ENCODE measurements at regions not wholly inside any gene's neighbourhood (a gene's known extent, or its start where the extent isn't known, plus 50 kb on each side); places are given as distances from the start of the nearest gene placed in this dataset.

- H3K4me1 ChIP-seq (ENCODE audit: control insufficient read depth in 2 of 2, insufficient read depth in 2 of 2, low read length in 1 of 2): no peaks in the 10 kb centered on the region
Observed at GRCh38 chr15:93730724-93731123, 500.6 kb upstream of the MCTP2 start.

DNA sequence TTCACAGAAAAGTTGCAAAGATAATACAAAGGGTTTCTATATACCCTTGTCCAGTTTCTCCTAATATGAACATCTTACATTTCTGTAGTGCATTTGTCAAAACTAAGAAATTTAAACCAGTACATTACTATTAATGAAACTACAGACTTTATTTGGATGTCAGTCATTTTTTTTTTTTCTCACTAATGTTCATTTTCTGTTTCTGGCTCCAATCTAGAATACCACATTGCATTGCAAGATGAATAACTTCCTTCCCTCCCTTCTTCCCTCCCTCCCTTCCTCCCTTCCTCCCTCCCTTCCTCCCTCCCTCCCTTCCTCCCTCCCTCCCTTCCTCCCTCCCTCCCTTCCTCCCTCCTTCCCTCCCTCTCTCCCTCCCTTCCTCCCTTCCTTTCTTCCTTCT lies 509.2 kb upstream of the MCTP2 start:
- no peaks in the 10 kb centered on the region for H3K9me3 ChIP-seq (ENCODE audit: control insufficient read depth in 2 of 2, insufficient read depth in 1 of 2, low read depth in 1 of 2, low read length in 1 of 2)

More at GRCh38 chr15:93730724-93731123, 500.6 kb upstream of the MCTP2 start:
- Histone ChIP-seq H3K36me3 (ENCODE audit: control insufficient read depth in 2 of 2, insufficient read depth in 2 of 2, low read length in 1 of 2) (no peaks in the 10 kb centered on the region), H3K4me3 (ENCODE audit: low read depth in 1 of 2, low read length in 2 of 2) (no peak overlapping the region), H3K27me3 (ENCODE audit: control insufficient read depth in 1 of 2, insufficient read depth in 2 of 2, low read length in 2 of 2) (no peaks in the 10 kb centered on the region), H3K27ac (ENCODE audit: low read depth in 2 of 2, low read length in 1 of 2) (no peak overlapping the region), H3K9me3 (ENCODE audit: control insufficient read depth in 2 of 2, insufficient read depth in 1 of 2, low read depth in 1 of 2, low read length in 1 of 2) (no peaks in the 10 kb centered on the region)
- 84 to 91% methylated on average over 11 of the region's 11 CpGs for WGBS, 2 donors

GRCh38 chr15:93720607-93721006 lies 510.8 kb upstream of the MCTP2 start:
- Histone ChIP-seq H3K27me3 (ENCODE audit: control insufficient read depth in 1 of 2, insufficient read depth in 2 of 2, low read length in 2 of 2) (no peaks in the 10 kb centered on the region), H3K27ac (ENCODE audit: low read depth in 2 of 2, low read length in 1 of 2) (no peak overlapping the region), H3K36me3 (ENCODE audit: control insufficient read depth in 2 of 2, insufficient read depth in 2 of 2, low read length in 1 of 2) (no peaks in the 10 kb centered on the region), H3K9me3 (ENCODE audit: control insufficient read depth in 2 of 2, insufficient read depth in 1 of 2, low read depth in 1 of 2, low read length in 1 of 2) (no peaks in the 10 kb centered on the region), H3K4me1 (ENCODE audit: control insufficient read depth in 2 of 2, insufficient read depth in 2 of 2, low read length in 1 of 2) (no peaks in the 10 kb centered on the region), H3K4me3 (ENCODE audit: low read depth in 1 of 2, low read length in 2 of 2) (no peak overlapping the region)
- WGBS, 2 donors: 65 to 74% methylated on average over 3 of the region's 3 CpGs

More for the DNA sequence above, 509.2 kb upstream of the MCTP2 start:
- no peak overlapping the region for H3K4me3 ChIP-seq (ENCODE audit: low read depth in 1 of 2, low read length in 2 of 2)
- H3K27ac ChIP-seq (ENCODE audit: low read depth in 2 of 2, low read length in 1 of 2): no peak overlapping the region
- no peaks in the 10 kb centered on the region for H3K27me3 ChIP-seq (ENCODE audit: control insufficient read depth in 1 of 2, insufficient read depth in 2 of 2, low read length in 2 of 2)
- H3K36me3 ChIP-seq (ENCODE audit: control insufficient read depth in 2 of 2, insufficient read depth in 2 of 2, low read length in 1 of 2): no peaks in the 10 kb centered on the region
- H3K4me1 ChIP-seq (ENCODE audit: control insufficient read depth in 2 of 2, insufficient read depth in 2 of 2, low read length in 1 of 2): no peaks in the 10 kb centered on the region

- Histone ChIP-seq H3K4me3 (ENCODE audit: low read depth in 1 of 2, low read length in 2 of 2) (no peak overlapping the region), H3K27me3 (ENCODE audit: control insufficient read depth in 1 of 2, insufficient read depth in 2 of 2, low read length in 2 of 2) (no peaks in the 10 kb centered on the region), H3K4me1 (ENCODE audit: control insufficient read depth in 2 of 2, insufficient read depth in 2 of 2, low read length in 1 of 2) (no peaks in the 10 kb centered on the region), H3K9me3 (ENCODE audit: control insufficient read depth in 2 of 2, insufficient read depth in 1 of 2, low read depth in 1 of 2, low read length in 1 of 2) (no peaks in the 10 kb centered on the region), H3K27ac (ENCODE audit: low read depth in 2 of 2, low read length in 1 of 2) (no peak overlapping the region), H3K36me3 (ENCODE audit: control insufficient read depth in 2 of 2, insufficient read depth in 2 of 2, low read length in 1 of 2) (no peaks in the 10 kb centered on the region)
- 86 to 92% methylated on average over 2 of the region's 2 CpGs for WGBS, 2 donors
Observed at GRCh38 chr15:93719921-93720351, 511.4 kb upstream of the MCTP2 start.

DNA sequence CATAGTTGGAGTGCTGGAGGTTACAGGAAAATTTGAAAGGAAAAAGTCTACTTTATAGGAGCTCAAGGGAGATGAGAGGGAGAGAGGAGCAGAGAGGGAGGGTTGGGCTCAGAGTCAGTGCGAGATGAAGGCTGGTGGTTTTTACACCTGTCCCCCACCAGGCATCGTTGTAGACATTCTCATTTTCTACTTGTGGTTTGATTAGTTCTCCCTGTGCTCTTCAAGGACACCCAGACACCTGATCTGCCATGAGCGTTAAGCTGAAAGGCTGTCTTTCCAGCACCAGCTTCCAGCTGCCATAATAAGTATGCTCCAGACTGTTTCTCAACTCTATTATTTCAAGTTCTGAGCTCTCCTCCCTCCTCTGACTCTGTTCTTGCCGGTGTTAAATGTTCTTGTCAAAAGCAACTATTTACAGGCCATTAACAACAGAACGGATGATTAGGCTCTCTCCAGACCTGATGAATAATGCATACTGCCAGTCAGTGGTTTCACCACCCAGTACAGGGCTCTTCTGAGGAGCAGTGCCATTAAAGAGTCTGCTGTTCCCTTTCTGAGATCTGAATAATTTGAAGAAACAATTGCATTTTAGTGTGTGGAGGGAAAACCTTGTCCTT lies 514.6 kb upstream of the MCTP2 start:
- Histone ChIP-seq H3K36me3 (ENCODE audit: control insufficient read depth in 2 of 2, insufficient read depth in 2 of 2, low read length in 1 of 2) (no peaks in the 10 kb centered on the region), H3K4me1 (ENCODE audit: control insufficient read depth in 2 of 2, insufficient read depth in 2 of 2, low read length in 1 of 2) (no peaks in the 10 kb centered on the region), H3K27ac (ENCODE audit: low read depth in 2 of 2, low read length in 1 of 2) (no peak overlapping the region), H3K27me3 (ENCODE audit: control insufficient read depth in 1 of 2, insufficient read depth in 2 of 2, low read length in 2 of 2) (no peaks in the 10 kb centered on the region), H3K9me3 (ENCODE audit: control insufficient read depth in 2 of 2, insufficient read depth in 1 of 2, low read depth in 1 of 2, low read length in 1 of 2) (no peaks in the 10 kb centered on the region), H3K4me3 (ENCODE audit: low read depth in 1 of 2, low read length in 2 of 2) (no peak overlapping the region)
- 61 to 70% methylated on average over 5 of the region's 5 CpGs for WGBS, 2 donors

GRCh38 chr15:93709708-93710107 lies 521.7 kb upstream of the MCTP2 start:
- Histone ChIP-seq H3K27ac (ENCODE audit: low read depth in 2 of 2, low read length in 1 of 2) (peak overlapping the region in 1 of 2 donors; percentile 65), H3K4me3 (ENCODE audit: low read depth in 1 of 2, low read length in 2 of 2) (no peak overlapping the region), H3K27me3 (ENCODE audit: control insufficient read depth in 1 of 2, insufficient read depth in 2 of 2, low read length in 2 of 2) (no peaks in the 10 kb centered on the region), H3K4me1 (ENCODE audit: control insufficient read depth in 2 of 2, insufficient read depth in 2 of 2, low read length in 1 of 2) (peaks cover 0 to 2% of the 10 kb centered on the region in 2 donors), H3K36me3 (ENCODE audit: control insufficient read depth in 2 of 2, insufficient read depth in 2 of 2, low read length in 1 of 2) (no peaks in the 10 kb centered on the region), H3K9me3 (ENCODE audit: control insufficient read depth in 2 of 2, insufficient read depth in 1 of 2, low read depth in 1 of 2, low read length in 1 of 2) (no peaks in the 10 kb centered on the region)
- WGBS, 2 donors: 61 to 64% methylated on average over 1 of the region's 1 CpG

DNA sequence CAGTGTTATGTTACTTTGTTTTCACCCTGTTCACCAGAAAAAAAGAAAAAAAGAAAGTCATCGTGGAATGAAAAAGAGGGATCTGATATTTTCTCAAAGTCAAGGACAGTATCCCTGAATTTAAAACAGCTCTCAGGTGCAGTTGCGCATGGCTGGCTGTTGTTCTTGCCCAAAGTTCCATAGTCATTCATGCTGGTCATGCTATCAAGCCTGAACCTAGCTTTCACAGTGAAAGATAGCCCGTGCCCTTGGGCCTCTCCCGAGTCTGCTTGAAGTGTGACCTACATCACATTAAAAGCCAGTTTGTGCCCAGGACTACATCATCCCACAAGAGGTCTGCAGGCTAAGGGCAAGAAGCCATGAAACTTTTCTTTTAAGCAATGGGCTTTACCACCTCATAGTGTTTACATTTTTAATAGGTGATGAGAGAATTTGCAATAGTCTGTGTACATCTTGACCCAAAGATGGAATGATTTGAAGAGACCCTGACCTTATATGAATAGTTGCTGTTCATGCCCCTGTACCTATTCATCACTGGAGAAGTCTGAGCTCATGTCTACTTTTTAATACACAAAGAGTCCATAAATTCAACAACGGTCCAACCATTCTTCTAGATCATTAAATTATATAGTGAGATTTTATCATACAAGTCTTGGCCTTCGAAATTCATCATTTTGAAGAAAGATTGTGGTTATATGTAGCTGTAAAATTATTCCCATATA lies 522.5 kb upstream of the MCTP2 start:
- Histone ChIP-seq H3K27ac (ENCODE audit: low read depth in 2 of 2, low read length in 1 of 2) (peak overlapping the region in 1 of 2 donors; percentile 76), H3K9me3 (ENCODE audit: control insufficient read depth in 2 of 2, insufficient read depth in 1 of 2, low read depth in 1 of 2, low read length in 1 of 2) (no peaks in the 10 kb centered on the region), H3K27me3 (ENCODE audit: control insufficient read depth in 1 of 2, insufficient read depth in 2 of 2, low read length in 2 of 2) (no peaks in the 10 kb centered on the region), H3K4me3 (ENCODE audit: low read depth in 1 of 2, low read length in 2 of 2) (no peak overlapping the region), H3K36me3 (ENCODE audit: control insufficient read depth in 2 of 2, insufficient read depth in 2 of 2, low read length in 1 of 2) (no peaks in the 10 kb centered on the region), H3K4me1 (ENCODE audit: control insufficient read depth in 2 of 2, insufficient read depth in 2 of 2, low read length in 1 of 2) (peaks cover 0 to 2% of the 10 kb centered on the region in 2 donors)
- 71 to 77% methylated on average over 6 of the region's 6 CpGs for WGBS, 2 donors

DNA sequence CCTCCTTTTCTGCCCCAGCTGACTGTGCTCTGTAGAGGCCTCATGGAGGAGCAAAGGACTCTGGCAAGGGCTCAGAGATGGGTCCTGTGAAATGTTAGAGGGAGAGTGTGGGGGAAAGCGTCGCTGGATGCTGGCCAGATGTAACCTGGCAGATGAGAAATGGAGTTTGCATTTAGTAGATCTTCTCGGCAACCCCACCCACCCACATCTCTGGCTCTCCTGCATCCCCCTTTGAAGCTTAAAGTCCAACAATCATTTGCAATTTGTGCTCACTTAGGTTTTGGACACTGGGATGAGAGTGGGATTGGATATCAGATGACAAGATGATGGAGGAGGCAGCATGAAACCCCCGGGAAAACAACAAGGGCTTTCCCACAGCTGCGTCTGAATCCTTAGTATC lies 523.6 kb upstream of the MCTP2 start:
- Histone ChIP-seq H3K9me3 (ENCODE audit: control insufficient read depth in 2 of 2, insufficient read depth in 1 of 2, low read depth in 1 of 2, low read length in 1 of 2) (no peaks in the 10 kb centered on the region), H3K4me1 (ENCODE audit: control insufficient read depth in 2 of 2, insufficient read depth in 2 of 2, low read length in 1 of 2) (peaks cover 0 to 2% of the 10 kb centered on the region in 2 donors), H3K4me3 (ENCODE audit: low read depth in 1 of 2, low read length in 2 of 2) (no peak overlapping the region), H3K27me3 (ENCODE audit: control insufficient read depth in 1 of 2, insufficient read depth in 2 of 2, low read length in 2 of 2) (no peaks in the 10 kb centered on the region), H3K36me3 (ENCODE audit: control insufficient read depth in 2 of 2, insufficient read depth in 2 of 2, low read length in 1 of 2) (no peaks in the 10 kb centered on the region), H3K27ac (ENCODE audit: low read depth in 2 of 2, low read length in 1 of 2) (no peak overlapping the region)
- 71 to 86% methylated on average over 5 of the region's 5 CpGs for WGBS, 2 donors

DNA sequence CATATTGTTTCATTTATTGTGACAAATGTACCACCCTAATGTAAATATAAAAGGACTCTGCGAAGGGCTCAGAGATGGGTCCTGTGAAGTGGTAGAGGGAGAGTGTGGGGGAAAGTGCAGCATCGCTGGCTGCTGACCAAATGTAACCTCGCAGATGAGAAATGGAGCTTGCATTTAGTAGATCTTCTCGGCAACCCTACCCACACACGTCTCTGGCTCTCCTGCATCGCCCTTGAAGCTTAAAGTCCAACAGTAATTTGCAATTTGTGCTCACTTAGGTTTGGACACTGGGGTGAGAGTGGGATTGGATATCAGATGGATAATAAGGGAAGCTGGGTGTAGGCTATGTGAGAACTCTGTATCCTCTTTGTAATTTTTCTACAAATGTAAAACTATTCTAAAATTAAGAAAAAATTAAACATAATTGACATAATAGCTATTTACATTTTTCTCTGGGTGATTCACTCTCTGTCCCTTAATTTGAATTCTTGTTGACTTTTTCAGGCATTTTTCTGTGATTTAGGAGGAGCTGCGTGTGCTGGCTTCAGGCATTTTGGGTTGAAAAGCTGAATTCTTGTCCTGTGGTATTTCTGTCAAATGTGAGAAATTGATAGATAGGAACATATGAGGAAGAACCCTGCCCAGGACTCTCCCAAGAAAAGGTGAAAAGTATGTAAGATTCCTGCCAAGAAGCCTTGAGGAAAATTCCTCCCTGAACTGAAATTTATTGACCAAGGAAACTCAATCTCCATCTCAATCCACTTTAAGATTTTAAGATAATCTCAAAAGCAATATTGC lies 524.7 kb upstream of the MCTP2 start:
- H3K27me3 ChIP-seq (ENCODE audit: control insufficient read depth in 1 of 2, insufficient read depth in 2 of 2, low read length in 2 of 2): no peaks in the 10 kb centered on the region
- H3K9me3 ChIP-seq (ENCODE audit: control insufficient read depth in 2 of 2, insufficient read depth in 1 of 2, low read depth in 1 of 2, low read length in 1 of 2): no peaks in the 10 kb centered on the region
- WGBS, 2 donors: 64 to 73% methylated on average over 7 of the region's 7 CpGs
- no peaks in the 10 kb centered on the region for H3K36me3 ChIP-seq (ENCODE audit: control insufficient read depth in 2 of 2, insufficient read depth in 2 of 2, low read length in 1 of 2)
- H3K27ac ChIP-seq (ENCODE audit: low read depth in 2 of 2, low read length in 1 of 2): no peak overlapping the region
- peaks cover 0 to 2% of the 10 kb centered on the region in 2 donors for H3K4me1 ChIP-seq (ENCODE audit: control insufficient read depth in 2 of 2, insufficient read depth in 2 of 2, low read length in 1 of 2)
- H3K4me3 ChIP-seq (ENCODE audit: low read depth in 1 of 2, low read length in 2 of 2): no peak overlapping the region

All from esophagus (tissue), 2 donors.